HG02571 (cell line): ENCODE measurements at regions not wholly inside any gene's neighbourhood (a gene's known extent, or its start where the extent isn't known, plus 50 kb on each side); places are given as distances from the start of the nearest gene placed in this dataset.
"Not testable (repeated sequence)": the region's sequence is repeated elsewhere in the genome, so short reads cannot be mapped to it uniquely, and the experiment has no call there.

Source experiments
- ATAC-seq: cut with Tn5 transposase; IDR thresholded peaks from one replicate; pipeline ENCODE4 v1.9.1; 2021; ENCODE audit warnings: mild to moderate bottlenecking, moderate library complexity; ENCODE audit not compliant: unreplicated experiment

GRCh38 chr13:109297628-109298027 is 488.8 kb downstream of the IRS2 start:
- ATAC-seq, result no peak

- no peak for ATAC-seq
Observed at GRCh38 chr13:109293166-109293565, 493.2 kb downstream of the IRS2 start.

GRCh38 chr13:109288151-109288709 is 498.2 kb downstream of the IRS2 start:
- no peak for ATAC-seq

- ATAC-seq, result no peak
Observed at GRCh38 chr13:109287553-109287952, 498.8 kb downstream of the IRS2 start.

- no peak for ATAC-seq
Observed at GRCh38 chr13:109285586-109285985, 500.8 kb downstream of the IRS2 start.

- no peak for ATAC-seq
Observed at GRCh38 chr13:109281903-109282635, 504.3 kb downstream of the IRS2 start.

GRCh38 chr13:109281017-109281902 is 505.1 kb downstream of the IRS2 start:
- no peak for ATAC-seq

GRCh38 chr13:109276261-109276660 is 510.1 kb downstream of the IRS2 start:
- ATAC-seq, result no peak

- no peak for ATAC-seq
Observed at GRCh38 chr13:109275852-109276251, 510.5 kb downstream of the IRS2 start.

GRCh38 chr13:109275139-109275745 is 511.1 kb downstream of the IRS2 start:
- no peak for ATAC-seq

- no peak for ATAC-seq
Observed at GRCh38 chr13:109274188-109274821, 512.1 kb downstream of the IRS2 start.

- no peak for ATAC-seq
Observed at GRCh38 chr13:109273326-109273751, 513.0 kb downstream of the IRS2 start.

- ATAC-seq, result no peak
Observed at GRCh38 chr13:109272595-109273325, 513.6 kb downstream of the IRS2 start.

GRCh38 chr13:109271555-109272541 is 514.5 kb downstream of the IRS2 start:
- ATAC-seq, result no peak

- ATAC-seq, result no peak
Observed at GRCh38 chr13:109271061-109271460, 515.3 kb downstream of the IRS2 start.

GRCh38 chr13:109269381-109269780 is 517.0 kb downstream of the IRS2 start:
- not testable (repeated sequence) for ATAC-seq

- not testable (repeated sequence) for ATAC-seq
Observed at GRCh38 chr13:109268492-109268891, 517.9 kb downstream of the IRS2 start.

GRCh38 chr13:109267400-109267799 is 519.0 kb downstream of the IRS2 start:
- not testable (repeated sequence) for ATAC-seq

- ATAC-seq, result not testable (repeated sequence)
Observed at GRCh38 chr13:109265438-109265742, 521.0 kb downstream of the IRS2 start.
